GM12875 (cell line): ENCODE measurements at regions not wholly inside any gene's neighbourhood (a gene's known extent, or its start where the extent isn't known, plus 50 kb on each side); places are given as distances from the start of the nearest gene placed in this dataset.

ENCODE experiments used
- H3K4me3 ChIP-seq: one replicate; pipeline ENCODE4 v1.5.1; 2011; ENCODE audit warnings: low read depth, low read length, control low read depth
- CTCF ChIP-seq: IDR thresholded peaks from 2 replicates; pipeline ENCODE4 v1.5.1; 2011; ENCODE audit warnings: low read depth, mild to moderate bottlenecking, control low read depth, inconsistent platforms, low read length, moderate library complexity, borderline replicate concordance; ENCODE audit not compliant: insufficient read depth

- H3K4me3 ChIP-seq = no peak overlapping the region
Observed at GRCh38 chr13:34777089-34777913, 164.8 kb upstream of the NBEA start.

DNA sequence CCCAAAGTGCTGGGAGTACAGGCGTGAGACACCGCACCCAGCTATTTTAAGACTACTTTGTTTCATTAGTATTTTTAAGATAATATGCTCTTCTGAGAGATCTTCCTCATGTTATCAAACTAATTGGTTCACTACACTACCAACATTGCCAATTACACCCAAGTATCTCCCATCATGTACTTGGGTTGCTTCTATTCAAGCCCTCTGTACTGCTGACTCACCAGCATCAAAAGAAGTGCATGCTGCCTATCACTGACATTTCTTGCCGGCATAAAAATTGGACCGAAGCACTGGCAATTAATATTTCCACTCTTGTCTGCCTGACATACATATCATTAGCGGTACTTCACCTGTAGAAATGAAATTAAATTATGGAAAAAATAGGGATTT is 164.2 kb upstream of the NBEA start:
- no peak for TF ChIP-seq CTCF
- H3K4me3 ChIP-seq = no peak overlapping the region

More at GRCh38 chr13:34777089-34777913, 164.8 kb upstream of the NBEA start:
- TF ChIP-seq CTCF = no peak

GRCh38 chr13:34779171-34779570 is 162.9 kb upstream of the NBEA start:
- no peak overlapping the region for H3K4me3 ChIP-seq
- TF ChIP-seq CTCF = no peak

- TF ChIP-seq CTCF = no peak
- H3K4me3 ChIP-seq = no peak overlapping the region
Observed at GRCh38 chr13:34793301-34793700, 148.8 kb upstream of the NBEA start.

GRCh38 chr13:34803756-34804155 is 138.3 kb upstream of the NBEA start:
- no peak overlapping the region for H3K4me3 ChIP-seq

GRCh38 chr13:34805347-34805746 is 136.7 kb upstream of the NBEA start:
- no peak for TF ChIP-seq CTCF
- H3K4me3 ChIP-seq = no peak overlapping the region

More at GRCh38 chr13:34803756-34804155, 138.3 kb upstream of the NBEA start:
- TF ChIP-seq CTCF = no peak

DNA sequence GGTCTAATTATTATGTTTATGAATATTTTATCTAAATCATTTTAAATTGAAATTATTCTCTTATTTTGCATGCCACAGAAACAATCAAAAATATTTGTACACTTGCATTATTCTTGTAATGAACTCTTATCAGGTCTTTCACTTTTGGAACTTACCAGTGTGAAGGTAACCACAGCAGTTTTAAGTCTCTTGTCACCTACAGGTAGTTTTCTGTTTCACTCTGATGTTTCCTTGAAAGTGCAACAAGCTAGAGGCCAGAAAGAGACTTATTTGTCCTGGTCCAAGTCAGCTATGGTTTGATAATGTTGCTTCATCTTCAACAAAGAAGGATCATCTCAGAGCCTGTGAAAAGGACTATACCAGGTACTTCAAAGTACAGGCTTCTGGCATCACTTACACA is 133.4 kb upstream of the NBEA start:
- no peak overlapping the region for H3K4me3 ChIP-seq
- no peak for TF ChIP-seq CTCF
